ENCODE measurements at regions not wholly inside any gene's neighbourhood (a gene's known extent, or its start where the extent isn't known, plus 50 kb on each side); places are given as distances from the start of the nearest gene placed in this dataset.

DNA sequence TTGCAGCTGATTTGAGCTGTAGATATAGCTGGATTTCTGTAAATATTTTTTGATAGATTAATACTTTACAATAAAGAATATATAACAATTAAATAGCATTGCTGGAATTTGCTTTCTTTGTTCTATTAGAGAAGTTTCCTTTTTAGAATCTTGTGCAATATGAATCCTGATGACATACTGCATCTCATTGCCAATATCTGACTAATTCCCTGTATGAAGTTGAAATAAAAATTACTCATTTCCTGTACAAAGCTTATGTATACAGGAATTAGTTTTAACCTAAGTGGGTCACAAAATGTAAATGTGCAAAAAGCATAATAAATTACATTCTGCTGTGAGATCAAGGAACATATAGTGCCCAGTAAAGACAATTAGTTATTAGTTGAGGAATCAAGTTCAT lies 72.8 kb upstream of the TMEFF2 start:
- TF ChIP-seq ZNF324 (tag by site-specific recombination; IDR thresholded peaks at IDR 0.05) (no peak), ZNF274 (IDR thresholded peaks at IDR 0.05; ENCODE audit: low read length) (no peak), ZNF274 (tag by site-specific recombination; IDR thresholded peaks at IDR 0.05; ENCODE audit: borderline replicate concordance) (no peak), ZNF560 (tag by site-specific recombination; IDR thresholded peaks at IDR 0.05; ENCODE audit: borderline replicate concordance) (no peak), ZNF558 (tag by site-specific recombination; IDR thresholded peaks at IDR 0.05) (no peak), ZNF670 (tag by site-specific recombination; IDR thresholded peaks at IDR 0.05; ENCODE audit: low read depth) (no peak), ZFP37 (tag by site-specific recombination; IDR thresholded peaks at IDR 0.05) (no peak), ZIC2 (tag by site-specific recombination; IDR thresholded peaks at IDR 0.05) (no peak)
- TF ChIP-seq, protein P1, sequence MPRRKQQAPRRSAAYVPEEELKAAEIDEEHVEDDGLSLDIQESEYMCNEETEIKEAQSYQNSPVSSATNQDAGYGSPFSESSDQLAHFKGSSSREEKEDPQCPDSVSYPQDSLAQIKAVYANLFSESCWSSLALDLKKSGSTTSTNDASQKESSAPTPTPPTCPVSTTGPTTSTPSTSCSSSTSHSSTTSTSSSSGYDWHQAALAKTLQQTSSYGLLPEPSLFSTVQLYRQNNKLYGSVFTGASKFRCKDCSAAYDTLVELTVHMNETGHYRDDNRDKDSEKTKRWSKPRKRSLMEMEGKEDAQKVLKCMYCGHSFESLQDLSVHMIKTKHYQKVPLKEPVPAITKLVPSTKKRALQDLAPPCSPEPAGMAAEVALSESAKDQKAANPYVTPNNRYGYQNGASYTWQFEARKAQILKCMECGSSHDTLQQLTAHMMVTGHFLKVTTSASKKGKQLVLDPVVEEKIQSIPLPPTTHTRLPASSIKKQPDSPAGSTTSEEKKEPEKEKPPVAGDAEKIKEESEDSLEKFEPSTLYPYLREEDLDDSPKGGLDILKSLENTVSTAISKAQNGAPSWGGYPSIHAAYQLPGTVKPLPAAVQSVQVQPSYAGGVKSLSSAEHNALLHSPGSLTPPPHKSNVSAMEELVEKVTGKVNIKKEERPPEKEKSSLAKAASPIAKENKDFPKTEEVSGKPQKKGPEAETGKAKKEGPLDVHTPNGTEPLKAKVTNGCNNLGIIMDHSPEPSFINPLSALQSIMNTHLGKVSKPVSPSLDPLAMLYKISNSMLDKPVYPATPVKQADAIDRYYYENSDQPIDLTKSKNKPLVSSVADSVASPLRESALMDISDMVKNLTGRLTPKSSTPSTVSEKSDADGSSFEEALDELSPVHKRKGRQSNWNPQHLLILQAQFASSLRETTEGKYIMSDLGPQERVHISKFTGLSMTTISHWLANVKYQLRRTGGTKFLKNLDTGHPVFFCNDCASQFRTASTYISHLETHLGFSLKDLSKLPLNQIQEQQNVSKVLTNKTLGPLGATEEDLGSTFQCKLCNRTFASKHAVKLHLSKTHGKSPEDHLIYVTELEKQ (tag by site-specific recombination; IDR thresholded peaks at IDR 0.05; ENCODE audit: borderline replicate concordance): no peak
- TF ChIP-seq, protein P2, sequence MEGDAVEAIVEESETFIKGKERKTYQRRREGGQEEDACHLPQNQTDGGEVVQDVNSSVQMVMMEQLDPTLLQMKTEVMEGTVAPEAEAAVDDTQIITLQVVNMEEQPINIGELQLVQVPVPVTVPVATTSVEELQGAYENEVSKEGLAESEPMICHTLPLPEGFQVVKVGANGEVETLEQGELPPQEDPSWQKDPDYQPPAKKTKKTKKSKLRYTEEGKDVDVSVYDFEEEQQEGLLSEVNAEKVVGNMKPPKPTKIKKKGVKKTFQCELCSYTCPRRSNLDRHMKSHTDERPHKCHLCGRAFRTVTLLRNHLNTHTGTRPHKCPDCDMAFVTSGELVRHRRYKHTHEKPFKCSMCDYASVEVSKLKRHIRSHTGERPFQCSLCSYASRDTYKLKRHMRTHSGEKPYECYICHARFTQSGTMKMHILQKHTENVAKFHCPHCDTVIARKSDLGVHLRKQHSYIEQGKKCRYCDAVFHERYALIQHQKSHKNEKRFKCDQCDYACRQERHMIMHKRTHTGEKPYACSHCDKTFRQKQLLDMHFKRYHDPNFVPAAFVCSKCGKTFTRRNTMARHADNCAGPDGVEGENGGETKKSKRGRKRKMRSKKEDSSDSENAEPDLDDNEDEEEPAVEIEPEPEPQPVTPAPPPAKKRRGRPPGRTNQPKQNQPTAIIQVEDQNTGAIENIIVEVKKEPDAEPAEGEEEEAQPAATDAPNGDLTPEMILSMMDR (tag by site-specific recombination; IDR thresholded peaks at IDR 0.05): no peak
- TF ChIP-seq, protein P3, sequence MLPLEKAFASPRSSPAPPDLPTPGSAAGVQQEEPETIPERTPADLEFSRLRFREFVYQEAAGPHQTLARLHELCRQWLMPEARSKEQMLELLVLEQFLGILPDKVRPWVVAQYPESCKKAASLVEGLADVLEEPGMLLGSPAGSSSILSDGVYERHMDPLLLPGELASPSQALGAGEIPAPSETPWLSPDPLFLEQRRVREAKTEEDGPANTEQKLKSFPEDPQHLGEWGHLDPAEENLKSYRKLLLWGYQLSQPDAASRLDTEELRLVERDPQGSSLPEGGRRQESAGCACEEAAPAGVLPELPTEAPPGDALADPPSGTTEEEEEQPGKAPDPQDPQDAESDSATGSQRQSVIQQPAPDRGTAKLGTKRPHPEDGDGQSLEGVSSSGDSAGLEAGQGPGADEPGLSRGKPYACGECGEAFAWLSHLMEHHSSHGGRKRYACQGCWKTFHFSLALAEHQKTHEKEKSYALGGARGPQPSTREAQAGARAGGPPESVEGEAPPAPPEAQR (tag by site-specific recombination; IDR thresholded peaks at IDR 0.05): no peak
